HTR-8/SVneo (cell line): ENCODE measurements at regions not wholly inside any gene's neighbourhood (a gene's known extent, or its start where the extent isn't known, plus 50 kb on each side); places are given as distances from the start of the nearest gene placed in this dataset.
"Not testable (repeated sequence)": the region's sequence is repeated elsewhere in the genome, so short reads cannot be mapped to it uniquely, and the experiment has no call there.

Source experiments
- DNase-seq: peaks from one replicate; pipeline ENCODE4 v3.0.0; 2011; ENCODE audit warnings: low spot score, mixed read lengths; ENCODE audit not compliant: insufficient read length
- FAIRE-seq: peaks from 2 replicates; lab custom pipeline; 2011; peaks lifted over from hg19 to GRCh38; lab: Jason Lieb, UNC

DNA sequence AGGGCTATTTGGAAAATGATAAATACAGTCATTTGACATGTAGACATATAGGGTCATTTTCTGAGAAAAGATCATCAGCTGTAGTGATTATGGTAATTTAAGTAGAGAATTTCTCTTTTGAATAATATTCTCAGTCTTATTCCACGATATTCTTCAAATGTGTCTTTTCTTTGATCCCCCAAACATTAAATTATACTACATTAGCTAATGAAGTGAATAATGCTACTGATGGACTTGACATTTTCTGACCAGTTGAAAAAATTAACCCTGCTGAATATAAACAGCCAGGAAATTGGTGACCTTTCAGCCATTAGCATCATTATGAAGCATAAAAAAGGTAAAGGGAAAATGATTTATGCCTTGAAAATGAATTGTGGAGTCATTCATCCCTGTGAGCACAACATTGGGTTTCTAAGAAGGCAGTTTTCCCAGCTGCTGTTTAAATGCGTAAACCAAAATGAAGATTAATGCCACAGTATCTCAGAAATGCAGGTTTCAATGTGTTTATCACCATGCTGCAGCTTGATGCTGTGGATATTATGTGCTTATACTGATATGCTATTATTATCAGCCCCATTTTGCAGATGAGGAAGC is 489.1 kb downstream of the KCTD16 start:
- FAIRE-seq (no peak), DNase-seq (no peak)

DNA sequence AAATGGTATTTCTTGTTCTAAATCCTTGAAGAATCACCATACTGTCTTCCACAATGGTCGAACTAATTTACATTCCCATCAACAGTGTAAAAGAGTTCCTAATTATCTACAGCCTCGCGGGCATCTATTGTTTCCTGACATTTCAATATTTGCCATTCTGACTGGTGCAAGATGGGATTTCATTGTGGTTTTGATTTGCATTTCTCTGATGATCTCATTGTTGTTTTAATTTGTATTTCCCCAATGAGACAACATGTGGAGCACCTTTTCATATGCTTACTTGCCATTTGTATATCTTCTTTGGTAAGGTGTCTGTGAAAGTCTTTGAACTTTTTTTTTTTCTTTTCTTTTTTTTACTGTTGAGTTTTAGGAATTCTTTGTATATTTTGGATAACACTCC is 473.6 kb downstream of the KCTD16 start:
- FAIRE-seq (no peak), DNase-seq (no peak)

DNA sequence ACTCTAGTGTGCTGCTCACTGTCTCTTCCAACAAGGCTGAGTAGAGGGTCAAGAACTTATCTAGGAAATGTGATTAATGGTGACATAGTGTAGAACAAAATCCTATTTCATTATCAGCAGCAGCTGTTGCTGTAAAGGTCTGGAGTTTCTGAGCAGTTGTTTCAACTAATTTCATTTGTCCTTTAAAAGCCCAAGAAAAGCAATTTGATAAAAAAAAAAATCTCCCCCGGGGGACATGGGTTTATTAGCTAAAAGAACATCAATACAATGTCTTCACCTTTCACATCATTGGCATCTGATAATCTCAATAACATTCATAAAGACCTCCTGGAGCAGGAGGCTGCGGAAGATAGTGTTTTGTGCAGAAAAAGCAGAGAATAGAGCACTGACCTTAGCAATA is 468.1 kb downstream of the KCTD16 start:
- no peak for DNase-seq
- no peak for FAIRE-seq

DNA sequence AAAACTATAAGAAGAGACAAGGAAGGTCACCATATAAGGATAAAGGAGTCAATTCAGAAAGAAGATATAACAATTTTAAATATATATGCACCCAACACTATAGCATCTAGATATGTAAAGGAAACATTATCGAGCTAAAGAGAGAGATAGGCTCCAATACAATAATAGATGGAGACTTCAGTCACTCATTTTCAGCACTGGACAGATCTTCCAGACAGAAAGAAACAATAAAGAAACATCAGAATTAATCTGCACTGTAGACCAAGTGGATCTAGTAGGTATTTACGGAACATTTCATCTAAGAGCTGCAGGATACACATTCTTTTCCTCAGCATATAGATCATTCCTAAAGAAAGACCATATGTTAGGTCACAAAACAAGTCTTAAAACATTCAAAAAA is 463.5 kb downstream of the KCTD16 start:
- FAIRE-seq: no peak
- no peak for DNase-seq

DNA sequence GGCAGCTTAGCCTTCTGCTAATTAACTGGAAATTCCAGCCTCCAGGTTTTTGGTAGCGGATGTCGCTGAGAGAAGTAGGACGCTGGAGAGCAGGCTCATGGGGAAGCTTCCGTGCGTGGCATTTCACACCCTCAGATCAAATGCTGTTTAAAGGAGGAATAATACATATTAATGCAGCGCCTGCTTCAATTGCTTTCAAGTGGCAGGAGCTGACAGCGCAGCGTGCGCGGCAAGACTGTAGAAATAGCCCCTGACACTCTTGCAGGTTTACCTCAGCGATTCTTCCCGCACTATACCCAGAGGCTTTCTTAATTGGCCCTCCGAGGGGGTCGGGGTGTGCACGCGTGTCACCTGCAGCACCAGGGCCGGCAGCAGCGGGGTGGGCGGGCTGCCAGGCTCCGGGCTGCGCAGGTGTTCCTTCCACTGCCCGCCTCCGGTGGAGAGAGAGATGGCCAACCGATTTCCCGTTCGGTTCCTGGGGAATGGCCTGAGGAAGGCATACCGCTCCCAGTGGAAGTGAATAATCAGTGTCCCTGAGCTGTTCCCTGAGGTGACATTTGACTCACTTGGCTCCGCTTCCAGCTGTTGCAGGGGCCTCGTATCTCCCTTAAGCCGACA is 427.9 kb downstream of the KCTD16 start:
- FAIRE-seq (no peak), DNase-seq (no peak)

DNA sequence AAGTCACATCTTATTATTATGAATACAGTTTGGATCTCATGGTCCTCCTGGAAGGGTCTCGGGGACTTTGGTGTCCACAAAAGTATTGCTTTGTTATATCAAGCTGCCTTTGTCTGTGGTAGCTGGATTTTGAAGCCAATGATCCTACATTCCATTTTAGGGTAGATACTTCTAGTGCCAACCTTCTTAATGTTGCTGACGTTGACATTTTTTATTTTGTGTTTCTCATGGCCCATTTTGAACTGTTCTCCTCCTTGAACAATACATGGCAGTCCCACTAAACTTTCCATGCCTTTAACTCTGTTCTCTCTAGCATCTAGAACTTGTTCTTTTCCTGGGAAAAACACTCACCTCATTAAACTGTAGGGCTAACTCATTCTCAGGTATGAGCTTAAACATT is 425.8 kb downstream of the KCTD16 start:
- FAIRE-seq (no peak), DNase-seq (no peak)

DNA sequence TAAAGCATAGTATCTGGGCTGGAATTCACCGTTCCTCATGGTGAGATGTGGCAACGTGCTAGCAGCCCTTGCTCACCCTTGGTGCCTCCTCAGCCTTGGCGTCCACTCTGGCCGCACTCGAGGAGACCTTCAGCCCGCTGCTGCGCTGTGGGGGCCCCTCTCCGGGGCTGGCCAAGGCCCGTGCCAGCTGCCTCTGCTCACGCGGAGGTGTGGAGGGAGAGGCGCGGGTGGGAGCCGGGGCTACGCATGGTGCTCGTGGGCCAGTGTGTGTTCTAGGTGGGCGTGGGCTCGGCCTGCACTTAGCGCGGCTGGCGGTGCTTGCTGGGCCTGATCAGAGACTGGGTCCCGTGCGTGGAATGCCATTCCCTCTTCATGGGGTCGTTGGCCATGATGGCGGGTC is 424.2 kb downstream of the KCTD16 start:
- FAIRE-seq (no peak), DNase-seq (no peak)

DNA sequence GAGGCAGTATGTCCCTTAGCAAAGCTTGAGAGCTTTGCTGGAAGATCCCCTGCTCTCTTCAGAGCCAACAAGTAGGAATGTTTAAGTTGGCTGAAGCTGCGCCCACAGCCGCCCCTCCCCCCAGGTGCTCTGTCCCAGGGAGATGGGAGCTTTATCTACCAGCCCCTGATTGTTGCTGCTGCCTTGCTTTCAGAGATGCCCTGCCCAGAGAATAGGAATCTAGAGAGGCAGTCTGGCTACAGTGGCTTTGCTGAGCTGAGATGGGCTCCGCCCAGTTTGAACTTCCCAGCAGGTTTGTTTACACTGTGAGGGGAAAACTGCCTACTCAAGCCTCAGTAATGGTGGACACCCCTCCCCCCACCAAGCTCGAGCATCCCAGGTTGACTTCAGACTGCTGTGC is 423.6 kb downstream of the KCTD16 start:
- not testable (repeated sequence) for DNase-seq, FAIRE-seq

DNA sequence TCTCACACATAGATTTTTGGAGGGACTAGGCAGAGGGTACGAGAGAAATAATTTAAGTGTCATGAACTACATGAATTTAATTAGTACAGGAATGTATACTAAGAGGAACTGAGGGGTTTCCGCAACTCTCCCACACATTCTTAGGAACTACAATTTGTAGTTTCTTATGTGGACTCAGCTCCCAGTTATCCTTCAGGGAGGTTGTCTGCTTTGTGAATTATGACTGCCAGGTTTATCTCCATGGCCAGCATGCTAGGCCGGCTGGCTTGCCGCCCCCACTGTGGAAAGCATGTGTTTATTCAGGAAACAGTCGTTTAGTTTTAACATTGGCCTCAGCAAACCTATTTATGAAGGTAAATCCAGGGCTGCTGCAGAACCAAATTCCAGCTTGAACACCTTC is 415.0 kb downstream of the KCTD16 start:
- DNase-seq: no peak

DNA sequence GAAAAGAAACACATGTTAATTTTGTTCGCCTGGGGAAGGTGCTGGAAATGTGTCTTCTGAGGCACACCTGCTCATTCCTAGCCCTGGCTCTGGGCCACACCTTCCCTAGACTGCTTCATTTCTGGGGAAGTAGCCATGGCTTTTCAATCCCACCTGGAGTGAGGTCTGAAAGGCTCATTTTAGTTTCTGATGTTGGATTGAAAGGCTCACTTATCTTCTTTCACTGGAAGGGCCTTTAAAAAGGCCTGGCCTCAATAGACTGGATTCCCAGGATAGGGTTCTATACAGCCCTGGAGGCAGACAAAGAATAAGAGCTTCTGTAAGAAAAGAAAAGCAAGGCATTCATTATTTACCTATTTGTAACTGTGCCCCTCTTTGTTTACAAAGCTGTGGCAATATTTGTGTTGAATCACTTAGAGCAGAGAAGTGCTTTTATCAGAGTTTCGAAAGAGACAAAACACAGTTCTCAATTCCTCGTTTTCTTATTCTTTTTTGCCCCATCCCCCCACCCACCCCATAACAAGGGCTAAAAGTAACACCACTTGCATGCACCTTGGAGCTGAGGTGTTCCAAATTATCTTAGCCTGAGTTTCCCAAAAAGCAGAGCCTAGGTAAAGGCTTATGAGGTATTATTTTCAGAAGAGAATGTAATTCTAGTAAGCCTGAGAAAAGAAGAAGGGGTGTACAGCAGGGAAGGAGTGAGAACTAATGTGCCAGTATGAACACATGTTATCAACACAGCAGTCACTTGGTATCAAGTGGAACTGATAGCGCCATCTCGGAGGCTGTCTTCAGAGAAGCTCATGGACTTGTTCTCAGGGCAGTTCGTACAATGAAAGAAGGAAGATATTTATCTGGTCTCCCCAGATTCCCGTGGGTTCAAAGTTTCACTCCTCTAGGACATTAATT is 413.1 kb downstream of the KCTD16 start:
- no peak for DNase-seq
- FAIRE-seq: no peak

More for the DNA sequence above, 415.0 kb downstream of the KCTD16 start:
- FAIRE-seq: no peak

DNA sequence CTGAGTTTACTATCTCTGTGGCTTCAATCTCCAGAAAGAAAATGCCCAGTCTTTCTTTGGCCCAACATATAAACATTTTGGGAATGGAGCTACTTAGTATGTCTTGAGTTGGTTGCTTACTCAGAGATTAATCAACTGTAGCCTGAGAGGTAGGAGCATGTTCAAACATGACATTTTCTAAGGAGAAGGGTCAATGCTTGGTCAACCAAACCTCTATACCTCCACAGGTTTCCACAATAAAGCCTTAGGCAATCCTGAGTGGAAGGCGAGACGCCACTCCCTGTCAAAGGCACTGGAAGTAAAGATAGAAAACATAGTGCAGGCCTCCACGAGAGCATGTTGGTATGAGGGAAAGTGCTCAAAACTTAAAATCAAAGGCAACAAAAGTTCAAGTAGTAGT is 411.4 kb downstream of the KCTD16 start:
- DNase-seq: no peak
- no peak for FAIRE-seq

DNA sequence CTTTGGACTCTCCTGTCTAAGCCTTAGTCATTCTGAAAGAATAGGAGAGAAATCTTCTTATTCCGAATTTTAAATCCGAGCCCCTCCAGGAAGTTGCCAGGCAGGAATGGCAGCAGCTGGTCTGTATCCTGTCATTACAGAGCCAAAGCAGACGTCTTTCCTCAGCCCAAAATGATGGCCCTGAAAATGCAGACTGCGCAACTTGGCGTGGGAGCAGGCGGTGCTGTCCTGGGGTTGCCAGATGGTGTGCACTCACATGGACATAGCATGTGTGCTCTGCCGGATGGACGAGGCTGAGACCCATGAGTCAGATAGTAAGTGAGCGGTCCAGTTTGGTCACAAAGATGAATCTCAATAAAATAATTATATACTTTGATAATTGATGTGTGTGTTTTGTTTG is 410.4 kb downstream of the KCTD16 start:
- DNase-seq (no peak), FAIRE-seq (no peak)

DNA sequence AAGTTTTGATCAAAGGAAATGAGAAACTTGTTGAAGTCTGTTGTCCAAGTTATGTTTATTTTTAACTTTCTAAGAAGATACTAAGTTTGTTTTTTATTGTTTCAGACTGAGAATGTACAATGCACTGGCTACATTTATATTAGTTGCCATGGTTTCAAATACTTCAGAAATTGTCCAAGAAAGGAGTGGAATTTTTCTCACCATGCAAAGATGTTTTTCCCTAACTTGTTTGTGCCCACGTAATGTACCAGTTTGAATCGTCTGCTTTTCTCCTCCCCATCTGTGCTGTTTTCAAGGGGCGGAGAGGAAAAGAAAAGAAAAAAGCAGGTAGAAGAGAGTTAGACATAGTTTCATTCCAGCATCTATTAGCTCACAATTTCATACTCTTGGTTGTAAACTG is 407.0 kb downstream of the KCTD16 start:
- FAIRE-seq: no peak
- DNase-seq: no peak

DNA sequence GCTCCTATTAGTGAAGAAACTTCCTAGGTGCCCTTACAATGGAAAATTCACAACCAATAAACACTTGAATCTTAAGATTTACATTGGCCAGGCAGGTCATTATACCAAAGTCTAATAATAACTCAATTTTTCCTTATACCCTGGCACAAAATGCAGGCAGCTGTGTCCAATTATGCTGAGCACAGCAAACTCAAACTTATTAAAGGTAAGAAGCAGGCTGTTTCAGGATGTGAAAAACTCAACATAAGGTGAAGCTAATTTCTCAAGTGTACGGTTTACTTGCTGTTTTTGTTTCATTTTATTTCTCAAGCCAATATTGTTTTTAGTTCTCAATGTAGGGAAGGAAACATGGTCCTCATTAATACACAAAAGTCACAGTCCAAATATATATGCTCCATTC is 405.1 kb downstream of the KCTD16 start:
- FAIRE-seq (no peak), DNase-seq (no peak)

DNA sequence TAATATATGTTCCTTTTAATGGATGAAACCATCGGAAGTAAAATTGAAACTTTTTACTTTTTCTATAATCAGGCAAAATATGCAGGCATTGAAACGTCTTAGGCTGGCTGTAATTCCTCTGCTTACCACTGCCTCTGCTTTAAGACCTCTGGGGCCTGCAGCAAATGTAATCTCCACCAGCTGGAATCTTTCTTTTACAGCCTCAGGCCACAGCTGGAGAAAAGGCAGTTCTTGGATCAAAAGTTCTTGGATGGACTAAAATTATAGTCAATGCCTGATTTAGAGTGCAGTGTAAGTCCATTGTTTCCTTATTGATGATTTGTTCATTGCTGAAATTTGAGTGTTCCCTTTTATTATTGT is 396.7 kb downstream of the KCTD16 start:
- FAIRE-seq (no peak), DNase-seq (no peak)

DNA sequence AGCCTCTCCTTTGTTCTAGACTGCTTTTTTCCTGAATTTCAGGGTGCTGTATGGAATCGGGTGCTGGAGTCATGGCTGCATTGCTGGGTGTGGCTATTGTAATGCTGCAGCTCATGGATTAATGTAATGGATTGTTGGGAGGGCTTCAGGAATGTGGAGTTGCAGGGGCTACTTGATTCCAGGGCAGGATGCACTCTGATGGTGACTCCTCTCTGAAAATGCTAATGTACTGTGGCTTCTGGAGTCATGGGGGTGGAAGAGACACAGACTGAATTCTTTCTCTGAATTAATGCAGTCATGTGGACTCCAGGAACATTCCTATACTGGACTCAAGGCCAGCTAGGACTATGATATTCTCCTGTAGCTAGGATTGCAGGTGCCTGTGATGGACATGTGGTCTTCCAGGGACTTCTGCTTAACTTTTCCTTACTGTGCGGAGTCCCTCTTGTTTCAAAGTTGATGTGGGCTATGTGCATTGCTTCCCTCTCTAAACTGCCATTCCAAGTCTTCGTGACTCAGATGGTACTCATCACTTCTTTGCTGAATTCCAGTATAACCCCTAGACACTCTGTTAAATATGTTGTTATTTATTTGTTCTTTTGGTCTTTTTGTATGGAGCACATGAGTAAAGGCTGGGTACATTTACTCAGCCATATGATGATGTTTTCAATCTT is 396.2 kb downstream of the KCTD16 start:
- FAIRE-seq (no peak), DNase-seq (no peak)

DNA sequence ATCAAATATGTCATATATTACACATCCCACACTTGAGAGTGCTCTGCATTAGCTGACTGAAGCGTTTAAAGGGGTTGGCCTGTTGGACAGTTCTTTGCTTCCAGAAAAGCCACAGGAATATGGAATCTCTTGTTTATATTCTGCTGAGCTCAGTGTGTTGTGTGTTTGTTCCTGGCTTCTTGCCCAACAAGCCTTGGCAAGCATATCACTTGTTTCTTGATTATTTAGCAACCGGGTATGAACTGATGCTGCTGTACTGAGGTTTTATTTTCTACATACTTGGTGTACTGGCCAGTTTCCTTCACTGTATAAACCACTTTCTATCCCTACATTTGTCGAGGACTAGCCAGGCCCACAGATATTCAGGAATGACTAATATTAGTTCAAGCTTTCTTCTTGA is 378.9 kb downstream of the KCTD16 start:
- FAIRE-seq (no peak), DNase-seq (no peak)

DNA sequence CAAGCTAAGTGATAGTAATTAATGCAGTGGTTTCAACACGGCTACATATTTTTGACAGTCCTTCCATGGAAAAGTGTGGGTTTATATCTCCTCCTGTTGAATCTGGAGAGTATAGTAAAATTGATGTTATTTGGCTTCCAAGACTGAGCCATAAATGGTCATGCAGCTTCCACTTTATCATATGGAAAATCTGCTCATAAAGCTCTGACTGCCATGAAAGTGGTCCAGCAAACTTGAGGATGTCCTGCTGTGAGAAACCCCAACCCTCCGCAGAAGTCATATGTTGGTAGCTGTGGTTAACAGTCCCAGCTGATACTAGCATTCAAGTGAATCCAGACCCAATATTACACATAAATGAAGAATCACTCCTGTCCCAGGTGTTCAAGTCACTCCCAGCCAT is 378.3 kb downstream of the KCTD16 start:
- FAIRE-seq (no peak), DNase-seq (no peak)

DNA sequence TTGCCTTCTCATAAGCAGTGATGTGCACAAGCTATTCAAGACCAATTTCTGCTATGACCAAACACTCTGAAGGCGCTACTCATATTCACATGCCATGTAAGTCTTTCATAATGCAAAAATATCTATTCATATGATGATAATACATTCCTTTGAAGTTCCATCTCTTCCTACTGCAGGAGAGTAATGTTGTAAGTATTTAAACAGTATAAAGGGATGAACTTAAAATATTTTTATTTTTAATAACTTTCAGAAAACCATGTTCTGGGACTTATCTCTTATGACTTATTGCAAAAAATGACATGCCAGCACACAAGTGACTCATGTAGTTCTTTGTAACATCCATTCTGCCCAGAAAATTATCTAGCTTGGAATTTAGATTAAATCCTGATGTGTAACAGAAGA is 376.4 kb downstream of the KCTD16 start:
- no peak for FAIRE-seq

DNA sequence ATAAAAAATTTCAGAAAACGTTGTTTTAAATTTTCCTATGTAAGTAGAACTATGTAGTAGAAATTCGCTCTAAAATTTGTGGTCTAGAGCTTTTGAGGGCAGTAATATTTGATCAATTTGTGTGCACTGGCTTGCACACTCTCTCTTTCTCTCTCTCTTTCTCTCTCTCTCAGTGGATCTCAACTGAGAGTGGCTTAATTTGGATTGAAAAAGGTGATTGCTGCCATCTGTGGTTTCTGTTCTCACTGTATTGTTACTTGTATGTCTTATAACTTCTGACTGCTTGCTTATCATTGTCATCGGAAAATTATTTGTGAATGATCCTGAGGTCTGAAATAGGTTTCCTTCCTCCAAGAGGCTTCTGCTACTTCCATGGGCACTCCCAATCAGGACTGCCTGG is 368.2 kb downstream of the KCTD16 start:
- DNase-seq (no peak), FAIRE-seq (no peak)

More for the DNA sequence above, 376.4 kb downstream of the KCTD16 start:
- DNase-seq: no peak
